H9 (cell line): ENCODE measurements at regions not wholly inside any gene's neighbourhood (a gene's known extent, or its start where the extent isn't known, plus 50 kb on each side); places are given as distances from the start of the nearest gene placed in this dataset.

Source experiments
- DNase-seq: peaks from one replicate; pipeline ENCODE4 v3.0.0-alpha.2; 2017
- H2AFZ ChIP-seq: one replicate; pipeline ENCODE4 v1.6.1; 2013; ENCODE audit warnings: mild to moderate bottlenecking, low read length, control low read depth, moderate library complexity
- H2AK5ac ChIP-seq: 2 replicates; pipeline ENCODE4 v1.6.1; 2013; ENCODE audit warnings: low read length, control low read depth, mixed read lengths; ENCODE audit not compliant: insufficient read length
- H2BK120ac ChIP-seq: one replicate; pipeline ENCODE4 v1.6.1; 2013; ENCODE audit warnings: low read depth, mild to moderate bottlenecking, low read length, control low read depth, inconsistent platforms; ENCODE audit not compliant: poor library complexity, severe bottlenecking
- H2BK12ac ChIP-seq: 2 replicates; pipeline ENCODE4 v1.6.1; 2013; ENCODE audit warnings: low read length, control low read depth, mixed read lengths, low read depth; ENCODE audit not compliant: insufficient read length
- H2BK15ac ChIP-seq: 2 replicates; pipeline ENCODE4 v1.6.1; 2013; ENCODE audit warnings: low read depth, low read length, control low read depth
- H2BK20ac ChIP-seq: one replicate; pipeline ENCODE4 v1.6.1; 2013; ENCODE audit warnings: low read depth, mild to moderate bottlenecking, low read length, control low read depth, inconsistent platforms; ENCODE audit not compliant: poor library complexity, severe bottlenecking
- H2BK5ac ChIP-seq: 2 replicates; pipeline ENCODE4 v1.6.1; 2013; ENCODE audit warnings: low read length, control low read depth, mixed read lengths; ENCODE audit not compliant: insufficient read length
- H3K14ac ChIP-seq: 2 replicates; pipeline ENCODE4 v1.6.1; 2013; ENCODE audit warnings: low read length, control low read depth; ENCODE audit not compliant: insufficient read depth
- H3K18ac ChIP-seq: 2 replicates; pipeline ENCODE4 v1.6.1; 2013; ENCODE audit warnings: low read depth, mild to moderate bottlenecking, mixed read lengths, low read length, control low read depth; ENCODE audit not compliant: insufficient read length
- H3K23ac ChIP-seq: 2 replicates; pipeline ENCODE4 v1.6.1; 2013; ENCODE audit warnings: low read length, control low read depth, mixed read lengths, low read depth; ENCODE audit not compliant: insufficient read length
- H3K23me2 ChIP-seq: 2 replicates; pipeline ENCODE4 v1.6.1; 2013; ENCODE audit warnings: low read depth, mild to moderate bottlenecking, mixed read lengths, low read length, control low read depth; ENCODE audit not compliant: insufficient read length, poor library complexity, severe bottlenecking
- H3K27ac ChIP-seq: 2 replicates; pipeline ENCODE4 v1.5.1; 2013; ENCODE audit warnings: low read length, control low read depth, mixed read lengths, low read depth; ENCODE audit not compliant: insufficient read length
- H3K27me3 ChIP-seq: 2 replicates; pipeline ENCODE4 v1.6.1; 2013; ENCODE audit warnings: low read length, control low read depth, inconsistent platforms; ENCODE audit not compliant: insufficient read depth
- H3K4ac ChIP-seq: 2 replicates; pipeline ENCODE4 v1.6.1; 2013; ENCODE audit warnings: low read depth, mild to moderate bottlenecking, control low read depth, inconsistent platforms, low read length, moderate library complexity
- H3K4me1 ChIP-seq: 2 replicates; pipeline ENCODE4 v1.6.1; 2013; ENCODE audit warnings: low read length, control low read depth, inconsistent platforms; ENCODE audit not compliant: insufficient read depth
- H3K4me2 ChIP-seq: 2 replicates; pipeline ENCODE4 v1.6.1; 2013; ENCODE audit warnings: low read length, control low read depth, mixed read lengths; ENCODE audit not compliant: insufficient read length, insufficient read depth
- H3K56ac ChIP-seq: 2 replicates; pipeline ENCODE4 v1.6.1; 2013; ENCODE audit warnings: low read depth, mild to moderate bottlenecking, mixed read lengths, low read length, control low read depth; ENCODE audit not compliant: insufficient read length
- H3K79me1 ChIP-seq: 2 replicates; pipeline ENCODE4 v1.6.1; 2013; ENCODE audit warnings: low read depth, mild to moderate bottlenecking, moderate library complexity, low read length, control low read depth, inconsistent platforms; ENCODE audit not compliant: insufficient read depth, poor library complexity, severe bottlenecking
- H3K79me2 ChIP-seq: 2 replicates; pipeline ENCODE4 v1.6.1; 2013; ENCODE audit warnings: low read length, control low read depth, inconsistent platforms; ENCODE audit not compliant: insufficient read depth
- H3K9ac ChIP-seq: 2 replicates; pipeline ENCODE4 v1.6.1; 2013; ENCODE audit warnings: low read length, control low read depth, mixed read lengths; ENCODE audit not compliant: insufficient read length; ENCODE audit errors: extremely low read depth
- H3K9me3 ChIP-seq: one replicate; pipeline ENCODE4 v1.6.1; 2013; ENCODE audit warnings: low read depth, low read length, inconsistent platforms; ENCODE audit not compliant: control insufficient read depth
- H3T11ph ChIP-seq: one replicate; pipeline ENCODE4 v1.6.1; 2013; ENCODE audit warnings: mild to moderate bottlenecking, low read length, control low read depth, inconsistent platforms
- H4K20me1 ChIP-seq: one replicate; pipeline ENCODE4 v1.6.1; 2013; ENCODE audit not compliant: control insufficient read depth, insufficient read length, insufficient read depth
- H4K5ac ChIP-seq: 2 replicates; pipeline ENCODE4 v1.6.1; 2013; ENCODE audit warnings: low read depth, mild to moderate bottlenecking, mixed read lengths, low read length, control low read depth; ENCODE audit not compliant: insufficient read length
- H4K8ac ChIP-seq: replicated peaks from 2 replicates; pipeline ENCODE4 v1.6.1; 2013; ENCODE audit warnings: low read length, control low read depth, mixed read lengths, low read depth; ENCODE audit not compliant: insufficient read length
- H4K91ac ChIP-seq: 2 replicates; pipeline ENCODE4 v1.6.1; 2013; ENCODE audit warnings: low read depth, mild to moderate bottlenecking, moderate library complexity, mixed read lengths, low read length, control low read depth; ENCODE audit not compliant: insufficient read length
- H3K27ac Mint-ChIP-seq, 3 experiments: 2 replicates in 2 of 3; 3 replicates in 1 of 3; pipeline ENCODE4 v1.8.0; 2020 to 2021; ENCODE audit warnings: mixed read lengths in 3 of 3, mild to moderate bottlenecking in 1 of 3, moderate library complexity in 1 of 3
- H3K27me3 Mint-ChIP-seq: 2 replicates; pipeline ENCODE4 v1.8.0; 2021; ENCODE audit warnings: low read depth, mild to moderate bottlenecking, moderate library complexity, mixed read lengths
- H3K36me3 Mint-ChIP-seq, 3 experiments: 2 replicates in 2 of 3; 3 replicates in 1 of 3; pipeline ENCODE4 v1.8.0; 2020 to 2021; ENCODE audit warnings: low read depth in 3 of 3, mixed read lengths in 3 of 3; ENCODE audit not compliant: insufficient read depth in 1 of 3
- H3K4me1 Mint-ChIP-seq, 2 experiments: 2 replicates each; pipeline ENCODE4 v1.8.0; 2020; ENCODE audit warnings: mixed read lengths in 2 of 2
- H3K4me3 Mint-ChIP-seq, 2 experiments: 2 replicates in 1 of 2; 3 replicates in 1 of 2; pipeline ENCODE4 v1.8.0; 2020 to 2021; ENCODE audit warnings: mild to moderate bottlenecking in 2 of 2, mixed read lengths in 2 of 2, moderate library complexity in 1 of 2
- H3K9me3 Mint-ChIP-seq, 2 experiments: 2 replicates in 1 of 2; 3 replicates in 1 of 2; pipeline ENCODE4 v1.8.0; 2020; ENCODE audit warnings: mild to moderate bottlenecking in 2 of 2, mixed read lengths in 2 of 2, moderate library complexity in 1 of 2
- CTCF ChIP-seq: fragments of 200-600 bp; sonication (generic); conservative IDR thresholded peaks from 3 replicates; pipeline ENCODE4 v1.8.0; 2021; ENCODE audit warnings: antibody characterized with exemption, mild to moderate bottlenecking
- whole genome bisulfite sequencing: extraction: QIAGEN DNeasy Blood & Tissue Kit; methylation state at CpG from one replicate; pipeline ENCODE4 v1.1.7; 2013; ENCODE audit warnings: missing lambda C conversion rate, low lambda C conversion rate, mixed read lengths; ENCODE audit not compliant: insufficient read length; ENCODE audit errors: extremely low coverage; 5-methylcytosine and 5-hydroxymethylcytosine counted together

GRCh38 chr4:180203349-180203748 lies 2039.9 kb upstream of the TENM3 start:
- H3K9me3 Mint-ChIP-seq = no peaks in the 10 kb centered on the region
- Histone ChIP-seq H3K79me2 (no peaks in the 10 kb centered on the region), H3K23ac (no peak overlapping the region), H3K14ac (no peak overlapping the region), H3K18ac (no peak overlapping the region), H2BK5ac (no peak overlapping the region), H2BK15ac (no peak overlapping the region), H3K4ac (no peak overlapping the region), H3K4me2 (no peak overlapping the region), H2AFZ (no peak overlapping the region), H4K5ac (no peak overlapping the region), H2BK12ac (no peak overlapping the region), H3K27me3 (no peaks in the 10 kb centered on the region), H3K9me3 (no peaks in the 10 kb centered on the region), H2BK120ac (no peak overlapping the region), H4K91ac (no peak overlapping the region), H3T11ph (no peak overlapping the region), H3K23me2 (no peaks in the 10 kb centered on the region), H3K4me1 (no peaks in the 10 kb centered on the region), H4K8ac (no peak overlapping the region), H3K27ac (no peak overlapping the region), H3K79me1 (no peaks in the 10 kb centered on the region), H3K9ac (no peak overlapping the region), H4K20me1 (no peaks in the 10 kb centered on the region), H2AK5ac (no peak overlapping the region), H3K56ac (no peak overlapping the region), H2BK20ac (no peak overlapping the region)
- no peak overlapping the region; a peak in 1 of 5 replicates for H3K4me3 Mint-ChIP-seq
- H3K36me3 Mint-ChIP-seq = no peaks in the 10 kb centered on the region
- peaks cover 4 to 8% of the 10 kb centered on the region in 2 experiments; a peak in 3 of 4 replicates for H3K4me1 Mint-ChIP-seq
- no peaks in the 10 kb centered on the region for H3K27me3 Mint-ChIP-seq
- no peak for DNase-seq
- no peak overlapping the region; a peak in 1 of 7 replicates for H3K27ac Mint-ChIP-seq
- no peak for TF ChIP-seq CTCF
- no CpG with 5 or more reads among the region's 3 CpGs for WGBS
